ENCODE measurements at regions not wholly inside any gene's neighbourhood (a gene's known extent, or its start where the extent isn't known, plus 50 kb on each side); places are given as distances from the start of the nearest gene placed in this dataset.
A peak's percentile ranks its signal among the peaks of the same experiment; 100 is the strongest.

DNA sequence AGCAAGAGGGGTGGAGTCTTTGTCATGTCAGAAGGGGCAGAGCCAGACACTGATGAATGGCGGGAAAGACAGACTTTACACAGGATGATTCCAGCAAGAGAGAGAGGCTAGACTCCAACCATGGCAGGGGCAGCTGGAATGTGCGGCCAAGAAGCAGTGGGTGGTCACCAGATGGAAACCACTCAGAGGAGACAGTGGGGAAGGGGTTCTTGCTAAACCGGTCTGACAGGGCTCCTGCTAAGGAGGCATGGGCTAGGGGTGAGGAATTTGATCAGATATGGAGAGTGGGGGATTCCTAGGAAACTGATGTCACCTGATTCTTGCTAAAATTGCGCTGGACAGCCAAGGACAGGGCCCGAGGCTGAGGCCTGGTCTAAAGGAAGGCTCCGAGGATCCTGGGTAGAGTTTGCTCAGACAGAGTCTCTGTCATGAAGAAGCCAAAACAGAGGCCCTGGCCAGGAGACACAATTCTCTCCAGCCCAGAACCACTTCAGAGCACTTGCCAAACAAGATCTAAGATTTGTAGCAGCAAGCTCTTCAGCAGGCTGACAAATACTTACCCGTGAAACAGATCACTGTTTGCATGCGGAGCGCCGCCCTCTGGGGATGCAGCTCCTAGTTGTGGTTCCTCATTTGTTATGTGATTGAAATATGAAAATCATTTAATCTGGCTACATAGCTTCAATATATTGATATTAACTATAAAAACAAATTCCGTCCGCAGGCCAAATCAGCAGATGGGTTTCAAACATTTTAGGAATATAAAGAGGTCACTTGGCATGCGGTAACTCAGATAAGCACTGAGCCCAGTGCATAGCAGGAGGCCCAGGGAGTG lies 377.0 kb downstream of the TCERG1L start:
- DNase-seq (peak in 3 of 5 donors; percentile 34 to 53 (median 41)), FAIRE-seq (no peak)
- Histone ChIP-seq H3K9me3 (ENCODE audit: control insufficient read depth in 2 of 3, insufficient read depth in 1 of 3, low read length in 3 of 3) (no peaks in the 10 kb centered on the region), H3K4me3 (ENCODE audit: low read length in 3 of 3) (no peak overlapping the region), H3K27me3 (ENCODE audit: control insufficient read depth, insufficient read depth, low read length) (no peaks in the 10 kb centered on the region), H3K36me3 (ENCODE audit: control insufficient read depth in 2 of 3, insufficient read depth in 3 of 3, low read length in 3 of 3) (no peaks in the 10 kb centered on the region), H3K9ac (ENCODE audit: low read length in 3 of 3) (no peak overlapping the region), H3K4me1 (ENCODE audit: control insufficient read depth in 2 of 3, insufficient read depth in 2 of 3, low read depth in 1 of 3, low read length in 3 of 3) (peaks cover 0 to 5% (median 0%) of the 10 kb centered on the region in 3 donors), H3K27ac (ENCODE audit: low read depth in 2 of 2, low read length in 2 of 2) (no peak overlapping the region)
- intact Hi-C loops (cut with DNase I): no loop called here
- TF ChIP-seq, protein P1, sequence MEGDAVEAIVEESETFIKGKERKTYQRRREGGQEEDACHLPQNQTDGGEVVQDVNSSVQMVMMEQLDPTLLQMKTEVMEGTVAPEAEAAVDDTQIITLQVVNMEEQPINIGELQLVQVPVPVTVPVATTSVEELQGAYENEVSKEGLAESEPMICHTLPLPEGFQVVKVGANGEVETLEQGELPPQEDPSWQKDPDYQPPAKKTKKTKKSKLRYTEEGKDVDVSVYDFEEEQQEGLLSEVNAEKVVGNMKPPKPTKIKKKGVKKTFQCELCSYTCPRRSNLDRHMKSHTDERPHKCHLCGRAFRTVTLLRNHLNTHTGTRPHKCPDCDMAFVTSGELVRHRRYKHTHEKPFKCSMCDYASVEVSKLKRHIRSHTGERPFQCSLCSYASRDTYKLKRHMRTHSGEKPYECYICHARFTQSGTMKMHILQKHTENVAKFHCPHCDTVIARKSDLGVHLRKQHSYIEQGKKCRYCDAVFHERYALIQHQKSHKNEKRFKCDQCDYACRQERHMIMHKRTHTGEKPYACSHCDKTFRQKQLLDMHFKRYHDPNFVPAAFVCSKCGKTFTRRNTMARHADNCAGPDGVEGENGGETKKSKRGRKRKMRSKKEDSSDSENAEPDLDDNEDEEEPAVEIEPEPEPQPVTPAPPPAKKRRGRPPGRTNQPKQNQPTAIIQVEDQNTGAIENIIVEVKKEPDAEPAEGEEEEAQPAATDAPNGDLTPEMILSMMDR (IDR thresholded peaks at IDR 0.05; ENCODE audit: borderline replicate concordance, extremely low read depth, insufficient read depth): no peak

DNA sequence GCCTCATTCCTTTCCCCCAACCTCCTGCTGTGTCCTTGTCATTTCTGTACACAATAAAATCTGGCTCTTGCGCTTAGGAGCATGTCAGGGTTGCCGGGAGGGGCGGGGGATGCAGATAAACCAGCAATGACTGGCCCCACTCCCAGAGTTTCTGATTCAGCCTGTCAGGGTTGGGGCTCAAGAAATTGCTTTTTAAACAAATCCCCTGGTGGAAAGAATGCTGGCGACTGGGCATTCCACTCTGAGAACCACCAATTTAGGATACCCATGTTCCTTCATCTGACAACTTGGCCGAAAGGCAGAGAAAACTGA lies 376.4 kb downstream of the TCERG1L start:
- FAIRE-seq (no peak), DNase-seq (peak in 2 of 5 donors; percentile 14 to 57)
- H3K27ac ChIP-seq (ENCODE audit: low read depth in 2 of 2, low read length in 2 of 2): no peak overlapping the region
- TF ChIP-seq, protein P1 (IDR thresholded peaks at IDR 0.05; ENCODE audit: borderline replicate concordance, extremely low read depth, insufficient read depth): no peak
- intact Hi-C loops (cut with DNase I): no loop called here
- H3K36me3 ChIP-seq (ENCODE audit: control insufficient read depth in 2 of 3, insufficient read depth in 3 of 3, low read length in 3 of 3): no peaks in the 10 kb centered on the region
- no peak overlapping the region for H3K4me3 ChIP-seq (ENCODE audit: low read length in 3 of 3)
- no peaks in the 10 kb centered on the region for H3K27me3 ChIP-seq (ENCODE audit: control insufficient read depth, insufficient read depth, low read length)
- no peak overlapping the region for H3K9ac ChIP-seq (ENCODE audit: low read length in 3 of 3)
- H3K4me1 ChIP-seq (ENCODE audit: control insufficient read depth in 2 of 3, insufficient read depth in 2 of 3, low read depth in 1 of 3, low read length in 3 of 3): peaks cover 0 to 5% (median 0%) of the 10 kb centered on the region in 3 donors
- no peaks in the 10 kb centered on the region for H3K9me3 ChIP-seq (ENCODE audit: control insufficient read depth in 2 of 3, insufficient read depth in 1 of 3, low read length in 3 of 3)

DNA sequence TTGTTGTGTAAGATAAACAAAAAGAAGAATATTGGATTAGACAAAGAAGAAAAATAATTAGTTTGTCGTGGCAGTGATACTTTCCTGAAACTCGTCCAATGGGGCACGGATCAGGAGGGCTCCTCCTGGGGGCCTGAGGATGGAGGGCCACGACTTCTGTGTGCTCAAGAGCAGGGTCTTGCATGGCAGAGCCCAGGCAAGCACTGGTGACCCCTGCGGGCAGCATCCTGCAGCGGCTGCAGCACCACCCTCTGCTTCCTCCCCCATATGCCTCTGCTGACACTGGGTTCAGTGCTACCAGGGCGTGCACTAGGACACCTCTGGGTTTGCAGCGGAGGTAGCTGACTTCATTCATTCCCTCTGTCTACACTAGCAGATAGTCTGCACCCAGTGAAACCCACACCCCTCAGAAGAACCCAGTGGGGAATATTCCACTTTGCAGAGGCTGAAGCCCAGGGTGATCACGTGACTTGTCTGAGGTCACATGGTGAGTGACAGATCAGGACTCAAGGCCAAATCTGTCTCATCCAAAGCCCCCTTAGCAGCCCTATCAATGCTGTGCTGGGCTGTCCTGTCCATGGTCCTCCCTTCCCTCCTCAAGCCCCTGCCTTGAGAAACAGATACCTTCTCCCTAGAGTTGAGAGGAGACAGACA lies 375.5 kb downstream of the TCERG1L start:
- H3K27me3 ChIP-seq (ENCODE audit: control insufficient read depth, insufficient read depth, low read length): no peaks in the 10 kb centered on the region
- H3K9me3 ChIP-seq (ENCODE audit: control insufficient read depth in 2 of 3, insufficient read depth in 1 of 3, low read length in 3 of 3): no peaks in the 10 kb centered on the region
- intact Hi-C loops (cut with DNase I): no loop called here
- H3K4me3 ChIP-seq (ENCODE audit: low read length in 3 of 3): no peak overlapping the region
- no peak overlapping the region for H3K9ac ChIP-seq (ENCODE audit: low read length in 3 of 3)
- TF ChIP-seq, protein P1 (IDR thresholded peaks at IDR 0.05; ENCODE audit: borderline replicate concordance, extremely low read depth, insufficient read depth): no peak
- FAIRE-seq: no peak
- no peaks in the 10 kb centered on the region for H3K36me3 ChIP-seq (ENCODE audit: control insufficient read depth in 2 of 3, insufficient read depth in 3 of 3, low read length in 3 of 3)
- H3K27ac ChIP-seq (ENCODE audit: low read depth in 2 of 2, low read length in 2 of 2): no peak overlapping the region
- H3K4me1 ChIP-seq (ENCODE audit: control insufficient read depth in 2 of 3, insufficient read depth in 2 of 3, low read depth in 1 of 3, low read length in 3 of 3): peaks cover 0 to 5% (median 0%) of the 10 kb centered on the region in 3 donors
- peak in 1 of 5 donors; percentile 10 for DNase-seq
